Vagina (tissue), 2 donors: ENCODE measurements at regions not wholly inside any gene's neighbourhood (a gene's known extent, or its start where the extent isn't known, plus 50 kb on each side); places are given as distances from the start of the nearest gene placed in this dataset.

ENCODE experiments used
- POLR2A ChIP-seq, 2 donors: fragments of 450-650 bp; IDR thresholded peaks; one replicate each; pipeline ENCODE4 v1.6.1; 2017; ENCODE audit warnings: antibody characterized with exemption in 2 of 2, mild to moderate bottlenecking in 2 of 2, moderate library complexity in 2 of 2
- POLR2AphosphoS5 ChIP-seq, 2 donors: sonication (generic); formaldehyde crosslinking; IDR thresholded peaks; one replicate each; pipeline ENCODE4 v1.9.0; 2017; ENCODE audit warnings: antibody characterized with exemption in 2 of 2, mild to moderate bottlenecking in 2 of 2, low read depth in 1 of 2; ENCODE audit not compliant: insufficient read depth in 1 of 2
- TF ChIP-seq, protein P1 (sequence below), 3 experiments: fragments of 450-650 bp in 2 of 3; fragments of 200-600 bp in 1 of 3; sonication (generic) in 1 of 3; IDR thresholded peaks; one replicate each; pipeline ENCODE4 v1.5.1; 2017 to 2019; ENCODE audit warnings: antibody characterized with exemption in 3 of 3, mild to moderate bottlenecking in 2 of 3, moderate library complexity in 2 of 3

DNA sequence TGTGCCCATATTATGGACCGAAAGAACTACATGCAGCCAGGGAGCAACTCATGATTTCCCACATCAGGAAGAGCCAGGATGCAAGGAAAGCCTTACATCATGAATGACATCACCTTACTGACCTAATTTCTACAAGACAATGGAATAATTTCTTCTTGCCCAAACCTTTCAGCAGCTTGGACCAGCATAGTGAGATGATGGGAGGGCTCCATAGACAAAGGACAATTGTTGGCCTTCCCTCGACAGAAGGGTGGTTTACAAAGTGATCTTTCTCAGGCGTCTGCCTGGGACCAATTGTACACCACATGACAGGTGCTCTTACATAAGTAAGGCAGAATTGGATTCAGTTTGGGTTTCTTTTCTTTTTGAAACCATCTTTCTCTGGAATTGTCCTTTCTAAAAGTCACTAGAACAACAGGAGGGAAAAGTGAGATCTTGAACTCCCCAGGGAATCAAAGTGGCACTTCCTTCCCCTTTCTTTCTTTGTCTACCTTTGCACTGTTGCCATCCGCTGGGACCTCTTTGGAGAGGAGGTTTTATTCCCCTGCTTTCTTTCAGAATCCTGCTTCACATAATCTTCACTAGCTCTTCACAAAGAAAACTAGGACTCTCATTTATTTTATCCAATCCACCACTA, 51.7 kb upstream of the PAK1 start:
- TF ChIP-seq, protein P1, sequence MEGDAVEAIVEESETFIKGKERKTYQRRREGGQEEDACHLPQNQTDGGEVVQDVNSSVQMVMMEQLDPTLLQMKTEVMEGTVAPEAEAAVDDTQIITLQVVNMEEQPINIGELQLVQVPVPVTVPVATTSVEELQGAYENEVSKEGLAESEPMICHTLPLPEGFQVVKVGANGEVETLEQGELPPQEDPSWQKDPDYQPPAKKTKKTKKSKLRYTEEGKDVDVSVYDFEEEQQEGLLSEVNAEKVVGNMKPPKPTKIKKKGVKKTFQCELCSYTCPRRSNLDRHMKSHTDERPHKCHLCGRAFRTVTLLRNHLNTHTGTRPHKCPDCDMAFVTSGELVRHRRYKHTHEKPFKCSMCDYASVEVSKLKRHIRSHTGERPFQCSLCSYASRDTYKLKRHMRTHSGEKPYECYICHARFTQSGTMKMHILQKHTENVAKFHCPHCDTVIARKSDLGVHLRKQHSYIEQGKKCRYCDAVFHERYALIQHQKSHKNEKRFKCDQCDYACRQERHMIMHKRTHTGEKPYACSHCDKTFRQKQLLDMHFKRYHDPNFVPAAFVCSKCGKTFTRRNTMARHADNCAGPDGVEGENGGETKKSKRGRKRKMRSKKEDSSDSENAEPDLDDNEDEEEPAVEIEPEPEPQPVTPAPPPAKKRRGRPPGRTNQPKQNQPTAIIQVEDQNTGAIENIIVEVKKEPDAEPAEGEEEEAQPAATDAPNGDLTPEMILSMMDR (IDR thresholded peaks at IDR 0.05) = no peak
- TF ChIP-seq POLR2A (IDR thresholded peaks at IDR 0.05) = no peak
- no peak for TF ChIP-seq POLR2AphosphoS5 (IDR thresholded peaks at IDR 0.05; ENCODE audit: insufficient read depth in 1 of 2, low read depth in 1 of 2)
